Gastrocnemius medialis (tissue), 4 donors: ENCODE measurements at regions not wholly inside any gene's neighbourhood (a gene's known extent, or its start where the extent isn't known, plus 50 kb on each side); places are given as distances from the start of the nearest gene placed in this dataset.

Experiments used
- ATAC-seq, 2 donors: fragments of 150-250 bp; one replicate each; pipeline ENCODE4 v1.9.1; 2016
- DNase-seq, 2 donors: peaks; one replicate each; pipeline ENCODE4 v3.0.0-alpha.2; 2019
- H3K27ac ChIP-seq, 4 donors: fragments of 200-600 bp; sonication (generic); 1 replicate in 1 of 4; 2 replicates in 3 of 4; pipeline ENCODE4 v1.5.1; 2016 to 2018; ENCODE audit warnings: mild to moderate bottlenecking in 2 of 4, moderate library complexity in 1 of 4
- H3K27me3 ChIP-seq, 3 donors: fragments of 200-600 bp; sonication (generic) in 2 of 3; 1 replicate in 1 of 3; 2 replicates in 2 of 3; pipeline versions ENCODE4 v1.5.1 to v1.6.0; 2016 to 2019; ENCODE audit warnings: mild to moderate bottlenecking in 1 of 3, moderate library complexity in 1 of 3
- H3K36me3 ChIP-seq, 2 donors: fragments of 200-600 bp; sonication (generic) in 1 of 2; one replicate each; pipeline ENCODE4 v1.5.1; 2017 to 2018
- H3K4me1 ChIP-seq, 2 donors: fragments of 200-600 bp; sonication (generic) in 1 of 2; one replicate each; pipeline ENCODE4 v1.5.1; 2016 to 2017; ENCODE audit warnings: mild to moderate bottlenecking in 2 of 2
- H3K4me3 ChIP-seq, 4 donors: fragments of 200-600 bp; sonication (generic) in 3 of 4; 1 replicate in 1 of 4; 2 replicates in 3 of 4; pipeline ENCODE4 v1.5.1; 2016 to 2019; ENCODE audit warnings: mild to moderate bottlenecking in 2 of 4
- H3K9me3 ChIP-seq, 3 donors: fragments of 200-600 bp; sonication (generic) in 2 of 3; 1 replicate in 1 of 3; 2 replicates in 2 of 3; pipeline ENCODE4 v1.5.1; 2016 to 2019
- POLR2A ChIP-seq, 2 donors: fragments of 450-650 bp; IDR thresholded peaks; one replicate each; pipeline ENCODE4 v1.6.1; 2017; ENCODE audit warnings: antibody characterized with exemption in 2 of 2, mild to moderate bottlenecking in 2 of 2, moderate library complexity in 2 of 2
- in situ Hi-C, 4 donors: fragments of 200-750 bp; cut with MboI; loops; one replicate each; pipeline versions ENCODE4 v1.15.0 to v1.8.0; 2017; ENCODE audit warnings: low sequenced_read_pairs in 4 of 4
- intact Hi-C: fragments of 100-400 bp; cut with DNase I; formaldehyde crosslinking; loops from one replicate; pipeline ENCODE4 v1.15.1; 2023; ENCODE audit warnings: low total_unique reads
- TF ChIP-seq, protein P1 (sequence below), 5 experiments: fragments of 450-650 bp in 3 of 5; fragments of 200-600 bp in 2 of 5; sonication (generic) in 2 of 5; IDR thresholded peaks in 4 of 5; conservative IDR thresholded peaks in 1 of 5; 1 replicate in 4 of 5; 2 replicates in 1 of 5; pipeline ENCODE4 v1.5.1; 2016 to 2019; ENCODE audit warnings: antibody characterized with exemption in 5 of 5, mild to moderate bottlenecking in 3 of 5, moderate library complexity in 3 of 5

DNA sequence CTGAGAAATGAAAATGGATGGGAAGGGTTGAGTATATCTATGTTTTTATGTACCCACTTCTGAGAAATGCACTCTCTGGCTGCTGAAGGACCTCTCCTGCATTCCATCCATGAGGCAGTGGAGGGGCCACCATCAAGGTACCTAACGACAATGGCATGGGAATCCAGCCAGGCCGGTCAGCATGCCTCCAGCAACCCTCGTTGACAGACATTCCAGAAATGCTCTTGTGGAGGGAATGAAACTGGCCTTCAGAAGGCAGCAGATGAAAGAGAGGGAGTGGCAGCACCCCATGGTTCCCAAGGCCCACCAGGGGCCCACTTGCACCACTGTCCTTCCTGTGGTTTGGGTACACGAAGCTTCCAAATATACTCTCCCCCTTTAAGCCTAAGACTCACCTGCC lies 269.0 kb downstream of the ARHGAP12 start:
- no peaks in the 10 kb centered on the region for H3K27me3 ChIP-seq
- ATAC-seq (no peak), DNase-seq (no peak)
- H3K4me1 ChIP-seq, result no peaks in the 10 kb centered on the region
- no peak overlapping the region for H3K27ac ChIP-seq
- H3K4me3 ChIP-seq, result no peak overlapping the region
- no peaks in the 10 kb centered on the region for H3K9me3 ChIP-seq
- intact Hi-C loops, result no loop called here
- in situ Hi-C loops, result no loop called here
- H3K36me3 ChIP-seq, result no peaks in the 10 kb centered on the region
- TF ChIP-seq, protein P1, sequence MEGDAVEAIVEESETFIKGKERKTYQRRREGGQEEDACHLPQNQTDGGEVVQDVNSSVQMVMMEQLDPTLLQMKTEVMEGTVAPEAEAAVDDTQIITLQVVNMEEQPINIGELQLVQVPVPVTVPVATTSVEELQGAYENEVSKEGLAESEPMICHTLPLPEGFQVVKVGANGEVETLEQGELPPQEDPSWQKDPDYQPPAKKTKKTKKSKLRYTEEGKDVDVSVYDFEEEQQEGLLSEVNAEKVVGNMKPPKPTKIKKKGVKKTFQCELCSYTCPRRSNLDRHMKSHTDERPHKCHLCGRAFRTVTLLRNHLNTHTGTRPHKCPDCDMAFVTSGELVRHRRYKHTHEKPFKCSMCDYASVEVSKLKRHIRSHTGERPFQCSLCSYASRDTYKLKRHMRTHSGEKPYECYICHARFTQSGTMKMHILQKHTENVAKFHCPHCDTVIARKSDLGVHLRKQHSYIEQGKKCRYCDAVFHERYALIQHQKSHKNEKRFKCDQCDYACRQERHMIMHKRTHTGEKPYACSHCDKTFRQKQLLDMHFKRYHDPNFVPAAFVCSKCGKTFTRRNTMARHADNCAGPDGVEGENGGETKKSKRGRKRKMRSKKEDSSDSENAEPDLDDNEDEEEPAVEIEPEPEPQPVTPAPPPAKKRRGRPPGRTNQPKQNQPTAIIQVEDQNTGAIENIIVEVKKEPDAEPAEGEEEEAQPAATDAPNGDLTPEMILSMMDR (IDR thresholded peaks at IDR 0.05 in 4 of 5, conservative IDR thresholded peaks at IDR 0.05 in 1 of 5), result no peak
- TF ChIP-seq POLR2A (IDR thresholded peaks at IDR 0.05), result no peak

DNA sequence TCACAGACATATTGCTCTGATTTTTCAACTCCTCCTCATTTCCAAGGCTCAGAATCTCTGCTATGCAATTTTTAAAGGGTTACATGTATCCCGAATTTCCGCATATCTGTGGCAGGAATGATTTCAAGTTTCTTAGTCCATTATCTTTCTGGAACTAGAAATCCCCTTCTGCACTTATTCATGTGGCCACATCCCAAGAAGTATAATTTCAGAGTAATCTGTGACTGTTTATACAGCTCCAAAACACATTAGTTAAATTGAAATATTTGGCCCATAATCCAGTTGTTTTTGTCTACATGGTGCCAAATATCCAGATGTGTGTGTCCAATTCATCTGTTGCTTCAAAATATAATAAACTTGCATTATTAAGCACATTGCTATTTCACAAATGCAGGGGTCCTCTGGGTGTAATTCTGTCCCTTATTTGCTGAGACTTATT lies 271.2 kb downstream of the ARHGAP12 start:
- in situ Hi-C loops (no loop called here), intact Hi-C loops (no loop called here)
- DNase-seq (no peak), ATAC-seq (peak; percentile 46 to 79)
- Histone ChIP-seq H3K36me3 (no peaks in the 10 kb centered on the region), H3K4me3 (no peak overlapping the region), H3K27ac (peak overlapping the region in 3 of 4 donors; percentile 42 to 51 (median 43)), H3K27me3 (no peaks in the 10 kb centered on the region), H3K9me3 (no peaks in the 10 kb centered on the region), H3K4me1 (no peaks in the 10 kb centered on the region)
- TF ChIP-seq, protein P1 (IDR thresholded peaks at IDR 0.05 in 4 of 5, conservative IDR thresholded peaks at IDR 0.05 in 1 of 5), result no peak
- TF ChIP-seq POLR2A (IDR thresholded peaks at IDR 0.05), result no peak

DNA sequence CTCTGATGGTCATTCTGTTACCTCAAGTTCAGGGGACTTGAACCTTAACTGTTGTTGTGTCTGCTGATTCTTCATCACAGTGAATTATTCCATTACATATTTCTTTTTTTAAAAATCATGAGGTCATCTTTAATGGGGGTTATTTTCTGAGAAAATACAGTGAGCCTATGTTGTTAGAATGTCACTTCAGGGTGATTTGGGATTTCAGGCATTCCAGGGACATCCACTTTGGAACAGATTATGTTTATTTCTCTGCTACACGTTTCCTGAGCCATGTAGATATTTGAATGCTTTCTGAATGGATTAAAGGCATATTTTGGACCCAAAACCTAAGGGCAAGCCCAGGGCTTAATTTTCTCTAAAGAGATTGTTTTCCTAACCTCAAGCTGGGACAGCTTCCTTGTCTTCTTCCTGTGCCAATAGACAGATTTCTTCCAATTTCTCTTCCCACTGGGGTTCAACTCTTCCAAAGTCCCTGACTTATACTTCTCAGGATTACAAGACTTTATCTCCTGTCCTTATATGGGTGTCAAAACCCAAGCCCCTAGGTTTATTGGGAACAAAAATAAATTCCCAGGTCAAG lies 271.7 kb downstream of the ARHGAP12 start:
- Histone ChIP-seq H3K9me3 (no peaks in the 10 kb centered on the region), H3K4me3 (no peak overlapping the region), H3K36me3 (no peaks in the 10 kb centered on the region), H3K4me1 (no peaks in the 10 kb centered on the region), H3K27me3 (no peaks in the 10 kb centered on the region), H3K27ac (peak overlapping the region; percentile 2 to 51 (median 42))
- TF ChIP-seq, protein P1 (IDR thresholded peaks at IDR 0.05 in 4 of 5, conservative IDR thresholded peaks at IDR 0.05 in 1 of 5), result no peak
- TF ChIP-seq POLR2A (IDR thresholded peaks at IDR 0.05), result no peak
- in situ Hi-C loops (no loop called here), intact Hi-C loops (no loop called here)
- DNase-seq, result no peak
- ATAC-seq, result peak; percentile 44 to 50

DNA sequence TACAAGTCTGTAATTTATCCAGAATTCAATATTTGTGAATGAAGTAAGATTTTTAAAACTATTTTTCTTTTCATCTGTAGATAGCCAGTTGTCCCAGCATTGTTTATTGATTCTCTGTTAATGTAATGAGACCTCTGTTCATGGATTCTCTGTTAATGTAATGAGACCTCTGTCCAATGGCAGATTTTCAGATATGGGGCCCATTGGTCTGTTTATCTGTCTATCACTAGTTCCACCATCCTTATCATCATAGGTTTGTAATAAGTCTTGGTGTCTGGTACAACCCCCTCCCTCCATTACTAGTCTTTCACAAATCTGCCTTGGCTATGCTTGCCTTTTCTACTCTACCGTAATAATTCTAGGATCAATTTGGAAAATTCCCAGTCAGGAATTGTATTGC lies 276.6 kb downstream of the ARHGAP12 start:
- no peaks in the 10 kb centered on the region for H3K9me3 ChIP-seq
- intact Hi-C loops, result no loop called here

More for the DNA sequence above, 276.6 kb downstream of the ARHGAP12 start:
- TF ChIP-seq, protein P1 (IDR thresholded peaks at IDR 0.05 in 4 of 5, conservative IDR thresholded peaks at IDR 0.05 in 1 of 5), result no peak
- TF ChIP-seq POLR2A (IDR thresholded peaks at IDR 0.05), result no peak
- peaks cover 6 to 12% of the 10 kb centered on the region in 2 donors for H3K4me1 ChIP-seq
- no peak overlapping the region for H3K4me3 ChIP-seq
- ATAC-seq (no peak), DNase-seq (no peak)
- H3K27me3 ChIP-seq, result no peaks in the 10 kb centered on the region
- no peak overlapping the region for H3K27ac ChIP-seq
- H3K36me3 ChIP-seq, result no peaks in the 10 kb centered on the region
- in situ Hi-C loops, result no loop called here
